NCI-H187 (cell line): ENCODE measurements at regions not wholly inside any gene's neighbourhood (a gene's known extent, or its start where the extent isn't known, plus 50 kb on each side); places are given as distances from the start of the nearest gene placed in this dataset.

Experiments
- DNase-seq, 2 experiments: peaks; one replicate each; lab custom pipeline; 2025; lab: John Stamatoyannopoulos, UW

DNA sequence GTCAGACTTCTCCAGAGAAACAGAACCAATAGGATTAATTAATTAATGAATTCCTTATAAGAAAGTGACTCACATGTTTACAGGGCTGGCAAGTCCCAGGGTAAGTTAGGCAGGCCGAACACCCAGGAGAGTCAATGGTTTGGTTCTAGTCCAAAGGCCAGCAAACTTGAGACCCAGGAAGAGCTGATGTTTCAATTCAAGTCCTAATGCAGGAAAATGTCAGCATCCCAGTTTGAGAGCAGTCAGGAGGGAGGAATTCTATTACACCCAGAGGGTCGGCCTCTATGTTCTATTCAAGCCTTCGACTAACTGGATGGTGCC is 466.0 kb downstream of the INSC start:
- DNase-seq = no peak

DNA sequence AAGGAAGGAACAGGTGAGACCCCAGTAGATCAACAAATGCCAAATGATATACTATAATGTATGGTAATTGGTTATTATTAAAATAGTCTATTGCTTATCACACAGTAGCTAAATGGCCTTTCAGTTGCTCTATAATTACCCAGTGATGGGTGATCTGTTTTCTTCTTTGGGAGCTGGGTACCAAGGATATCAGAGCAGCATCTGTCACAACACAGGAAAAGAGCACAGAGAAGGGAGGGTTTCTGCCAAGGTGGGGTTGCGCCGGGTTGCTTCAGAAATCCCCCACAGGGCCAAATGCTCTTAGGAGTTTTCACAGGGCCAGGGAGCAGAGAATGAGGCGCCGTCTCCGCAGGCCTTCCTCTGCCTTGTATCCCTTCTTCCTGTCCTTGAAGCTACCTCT is 469.4 kb downstream of the INSC start:
- DNase-seq = no peak

DNA sequence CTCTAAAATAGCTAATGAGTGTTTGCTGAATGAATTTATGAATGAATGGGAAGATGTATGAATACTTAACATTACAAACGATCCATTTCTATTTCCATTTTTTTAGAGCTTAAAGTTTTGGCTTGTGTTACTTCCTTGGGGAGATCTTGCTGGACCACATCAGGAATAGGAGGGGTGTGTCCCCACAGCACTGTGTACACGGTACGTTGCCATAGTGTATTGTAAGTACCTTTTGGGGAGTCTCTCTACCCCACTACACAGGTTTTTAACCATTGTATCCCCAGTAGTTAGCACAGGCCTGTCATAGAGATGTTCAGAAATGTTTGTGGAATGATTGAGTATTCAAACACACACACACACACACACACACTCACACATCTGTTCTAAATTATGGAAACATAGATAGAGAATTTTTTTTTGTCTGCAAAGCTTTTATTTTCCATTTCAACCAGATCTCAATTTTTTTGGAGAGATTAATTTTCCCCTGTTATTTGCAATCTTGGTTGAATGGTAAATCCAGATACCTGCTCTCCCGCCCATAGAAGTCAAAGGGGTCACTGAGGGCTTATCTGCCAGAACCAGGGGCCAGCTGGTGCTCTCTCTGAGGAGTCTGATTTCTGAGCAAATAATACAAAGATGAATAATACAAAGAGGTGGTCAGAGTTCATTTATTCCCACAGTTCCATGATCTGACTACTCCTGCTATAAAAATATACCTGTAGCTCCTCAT is 471.0 kb downstream of the INSC start:
- DNase-seq = no peak

DNA sequence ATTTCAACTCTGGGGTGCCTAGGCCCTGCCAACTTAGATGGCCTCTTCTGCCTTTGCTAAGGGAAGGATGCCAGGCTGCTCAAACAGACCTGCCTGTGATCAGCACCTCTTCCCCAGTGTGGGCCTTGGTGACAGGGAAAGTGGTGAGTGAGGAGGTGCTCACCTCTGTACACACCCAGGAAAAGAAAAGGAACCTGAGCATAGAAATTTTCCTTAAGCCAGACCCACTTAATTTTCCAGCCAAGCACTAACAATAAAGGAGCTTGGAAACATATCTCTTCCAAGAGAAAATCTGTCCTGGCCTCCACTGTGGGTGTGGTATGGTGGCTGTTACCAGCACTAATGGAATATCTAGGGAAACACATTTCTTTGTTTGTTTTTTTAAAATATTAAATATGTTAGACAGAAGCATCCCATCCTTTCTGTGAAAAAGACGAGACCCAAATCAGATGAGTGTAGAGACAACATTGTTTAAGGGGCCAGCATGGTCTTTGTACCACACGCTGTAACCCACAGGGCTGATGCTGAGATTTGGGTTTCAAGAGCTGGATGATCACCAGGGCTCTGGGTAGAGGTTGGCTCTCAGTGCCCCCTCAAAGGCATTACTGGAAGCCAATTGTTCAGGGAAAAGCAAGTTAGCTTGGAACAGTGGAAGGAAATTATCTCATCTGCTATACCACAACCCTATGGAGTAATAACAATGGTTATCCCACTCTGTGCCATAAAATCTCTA is 472.2 kb downstream of the INSC start:
- DNase-seq = no peak

DNA sequence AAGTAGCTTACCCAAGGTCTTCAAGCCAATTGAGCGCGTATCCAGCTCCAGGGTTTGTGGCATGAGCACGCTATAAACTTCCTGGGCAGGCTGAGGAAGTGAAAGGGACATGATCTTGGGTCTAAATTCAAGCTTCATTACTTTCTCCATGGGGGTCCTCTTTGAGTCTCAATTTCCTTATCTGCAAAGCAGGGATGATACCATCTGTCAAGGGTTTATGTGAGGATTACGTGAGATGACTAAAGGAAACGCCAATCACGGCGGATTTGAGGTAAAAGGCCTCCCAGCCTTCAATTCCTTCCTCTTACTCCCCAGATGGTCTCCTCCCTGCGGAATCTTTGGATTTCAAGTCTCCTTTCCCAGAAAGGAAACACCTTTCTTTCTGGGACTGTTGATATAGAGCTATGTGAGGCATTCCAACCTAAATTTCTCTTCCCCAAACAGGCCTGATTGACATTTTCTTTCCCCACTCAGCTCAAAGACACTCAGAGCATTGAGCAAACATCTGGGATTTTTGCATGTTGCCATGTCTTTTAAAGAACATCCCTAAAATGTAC is 474.4 kb downstream of the INSC start:
- no peak for DNase-seq

DNA sequence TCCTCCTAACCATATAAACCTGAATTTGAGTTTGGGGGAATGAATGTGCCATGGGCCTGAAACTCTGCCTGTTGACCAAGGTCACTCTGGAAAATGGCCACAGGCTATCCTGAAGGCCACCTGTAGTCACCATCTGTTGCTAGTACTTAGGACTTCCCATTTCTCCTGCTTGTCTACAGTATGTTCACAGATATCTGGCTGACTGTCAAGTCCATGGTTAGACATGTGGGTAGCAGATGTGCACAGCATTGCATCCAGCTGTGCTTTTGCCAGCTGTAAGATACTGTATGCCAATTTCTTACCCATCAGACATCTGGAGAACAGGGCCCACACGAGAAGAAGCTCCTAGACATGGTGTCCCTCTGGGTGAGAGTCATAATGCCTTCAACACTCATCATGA is 475.4 kb downstream of the INSC start:
- no peak for DNase-seq

DNA sequence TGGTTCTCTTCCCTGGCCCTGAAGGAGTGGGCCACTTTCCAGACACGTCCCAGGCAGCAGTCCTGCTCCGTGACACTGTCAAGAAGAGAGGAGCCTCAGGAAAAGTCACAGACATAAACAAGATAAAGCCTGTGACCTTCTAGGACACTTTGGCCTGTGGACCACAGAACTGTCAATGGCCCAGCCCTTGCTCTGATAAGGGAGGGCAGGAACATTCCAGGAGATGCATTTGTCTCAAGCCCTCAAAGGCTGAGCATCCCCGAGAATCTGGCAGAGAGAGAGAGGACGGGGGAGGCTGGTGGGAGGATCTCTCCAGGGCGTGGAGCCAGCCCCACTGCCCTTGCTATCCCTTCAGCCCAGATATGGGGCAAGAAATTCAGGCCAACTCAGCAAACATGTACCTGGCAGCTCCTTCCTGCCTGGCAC is 476.4 kb downstream of the INSC start:
- DNase-seq = no peak

DNA sequence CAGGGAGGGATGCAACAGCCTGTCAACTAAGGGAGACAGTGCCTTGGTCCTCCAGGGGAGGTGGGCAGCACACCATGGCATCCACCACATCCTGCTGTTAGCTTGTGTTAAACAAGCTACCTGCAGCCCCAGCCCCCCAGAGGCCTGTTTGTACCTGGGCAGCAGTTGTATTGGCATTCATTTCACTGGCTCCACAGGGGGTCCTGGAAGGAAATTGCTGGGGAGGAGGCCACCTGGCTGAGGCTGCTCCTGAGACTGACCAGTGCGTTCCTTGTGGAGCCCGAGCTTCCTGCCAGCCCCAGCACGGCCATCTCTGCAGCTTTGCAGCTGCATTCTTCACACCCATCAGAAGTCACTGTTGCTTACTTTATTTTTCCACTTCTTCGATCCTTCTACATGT is 479.9 kb downstream of the INSC start:
- no peak for DNase-seq

DNA sequence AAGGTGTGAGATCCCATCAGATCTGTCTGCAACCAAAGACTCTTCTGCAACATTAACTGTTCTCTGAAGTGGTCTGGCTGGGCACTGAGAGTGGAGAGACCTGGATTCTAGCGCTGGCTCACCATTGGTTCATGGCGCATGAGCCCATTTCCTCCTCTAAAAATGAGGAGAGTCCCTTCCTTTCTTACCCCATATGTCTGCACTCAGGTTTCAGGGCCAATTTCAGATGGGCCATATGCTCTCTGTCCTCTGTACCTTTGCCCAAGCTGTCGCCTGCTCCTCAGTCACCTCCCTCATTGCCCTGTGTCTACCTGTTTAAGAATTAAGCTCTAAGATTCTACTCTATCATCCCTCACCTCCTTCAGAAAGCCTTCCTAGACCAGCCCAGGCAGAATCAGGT is 484.7 kb downstream of the INSC start:
- DNase-seq = no peak

DNA sequence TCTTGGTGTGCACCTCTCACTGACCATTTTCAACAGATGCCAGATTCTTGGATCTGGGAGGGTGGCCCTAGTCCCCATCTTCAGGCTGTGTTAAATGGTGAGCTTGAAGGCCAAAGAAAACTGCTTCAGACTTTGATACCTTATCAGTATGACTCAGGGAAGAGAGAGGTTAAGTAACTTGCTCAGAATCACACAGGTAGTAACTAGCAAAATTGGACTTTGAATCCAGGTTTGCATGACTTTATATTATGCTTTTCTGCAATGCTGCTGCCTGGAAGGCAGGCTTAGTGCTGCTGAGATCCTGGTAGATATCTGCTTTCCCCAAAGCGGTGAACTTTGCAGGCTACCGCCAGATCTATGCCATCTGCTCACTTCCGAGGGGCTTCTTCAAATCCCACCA is 487.3 kb downstream of the INSC start:
- no peak for DNase-seq

DNA sequence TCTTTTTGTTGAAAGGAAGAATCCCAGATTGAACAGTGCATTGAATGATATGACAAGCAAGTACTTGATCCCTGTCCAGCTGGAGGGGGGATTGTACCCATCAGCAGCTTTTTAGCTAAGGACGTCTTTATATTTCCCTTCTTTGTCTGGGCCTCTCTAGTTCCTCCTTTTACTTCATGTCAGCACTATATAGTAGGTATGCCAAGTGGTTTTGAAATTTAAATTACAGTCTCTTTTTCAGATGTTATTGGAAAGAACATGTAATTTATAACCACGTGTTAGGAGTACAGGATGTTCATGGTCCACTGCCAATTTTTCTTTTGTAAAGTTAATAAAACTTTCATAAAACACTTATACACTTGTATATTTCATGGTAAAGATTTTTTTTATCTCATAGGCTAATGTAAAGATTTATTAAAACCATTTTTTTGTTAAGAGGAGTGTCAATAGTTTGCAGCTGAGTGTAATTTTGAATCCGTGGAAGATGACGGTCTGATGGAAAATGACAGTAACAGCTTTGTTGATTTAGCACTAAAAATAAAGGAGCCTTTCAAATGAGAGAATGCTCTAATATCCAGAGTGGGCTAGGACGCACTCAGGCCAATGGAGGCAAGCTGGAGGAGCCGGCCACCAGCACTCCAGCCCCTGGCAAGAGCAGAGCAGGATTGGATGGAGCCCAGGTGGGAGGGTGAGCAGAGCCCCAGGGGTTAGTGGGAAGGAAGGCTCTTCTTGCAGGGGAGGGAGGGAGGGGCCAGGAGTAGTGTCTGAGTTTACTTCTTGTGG is 488.3 kb downstream of the INSC start:
- no peak for DNase-seq

DNA sequence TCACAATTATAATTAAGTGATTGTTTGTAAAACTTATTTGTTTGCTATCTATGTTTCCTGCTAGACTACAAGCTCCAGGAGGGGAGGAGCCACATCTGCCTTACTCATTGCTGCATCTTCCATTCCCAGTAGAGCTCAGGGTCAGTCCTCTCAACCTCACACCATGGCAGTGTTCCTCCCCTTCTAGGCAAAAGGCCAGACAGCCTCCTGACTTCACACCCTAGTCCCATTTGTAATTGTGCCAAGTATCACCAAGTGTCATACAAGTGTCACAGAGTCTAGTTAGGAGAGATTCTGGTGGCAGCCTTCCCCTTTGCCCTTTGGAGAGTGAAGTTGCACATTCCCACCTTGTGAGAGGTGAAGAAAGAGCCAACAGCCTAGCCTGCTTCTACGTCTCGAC is 490.4 kb downstream of the INSC start:
- DNase-seq = no peak

DNA sequence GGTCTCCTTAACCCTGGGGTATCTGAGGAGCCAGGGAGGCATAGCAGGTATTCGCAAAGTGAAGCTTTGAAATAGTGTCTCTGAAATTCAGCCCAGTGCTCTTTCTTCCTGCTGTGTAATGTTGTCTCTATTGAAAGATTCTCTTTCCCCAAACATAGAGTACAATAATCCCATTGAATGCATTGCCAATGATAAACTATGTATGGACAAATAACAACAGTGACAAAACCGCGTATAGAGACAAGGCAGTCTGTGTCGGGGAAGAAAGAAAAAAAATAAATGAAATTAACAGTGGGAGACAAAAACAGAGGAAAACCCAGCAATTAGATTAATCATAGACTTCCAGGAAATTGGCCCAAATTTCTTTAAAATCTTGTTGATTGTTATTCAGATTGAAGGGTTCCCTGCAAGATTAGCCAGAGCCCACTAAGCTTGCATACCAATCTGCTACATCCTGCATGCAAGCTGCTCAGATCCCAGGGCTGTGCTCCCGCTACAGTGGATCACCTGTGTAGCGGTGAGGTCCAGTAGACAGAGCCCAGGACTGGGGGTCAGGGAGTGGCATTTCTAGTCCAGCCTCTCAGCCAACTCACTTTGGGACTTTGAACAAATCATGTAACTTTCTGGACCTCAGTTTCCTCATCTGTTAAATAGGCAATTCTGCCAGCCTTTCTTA is 492.8 kb downstream of the INSC start:
- no peak for DNase-seq

DNA sequence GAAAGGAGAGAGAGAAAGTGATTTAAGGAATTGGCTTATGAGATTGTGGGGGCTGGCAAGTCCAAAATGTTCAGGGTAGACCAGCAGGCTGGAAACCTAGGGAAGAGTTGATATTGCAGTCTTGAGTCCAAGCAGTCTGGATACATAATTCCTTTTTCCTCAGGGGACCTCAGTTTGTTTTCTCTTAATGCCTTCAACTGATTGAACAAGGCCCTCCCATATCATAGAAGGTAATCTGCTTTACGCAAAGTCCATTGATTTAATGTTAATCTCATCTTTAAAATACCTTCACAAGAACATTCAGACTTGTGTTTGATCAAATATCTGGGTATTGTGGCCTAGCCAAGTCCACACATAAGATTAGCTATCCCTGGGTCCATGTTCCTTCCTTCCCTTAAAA is 494.7 kb downstream of the INSC start:
- DNase-seq = no peak

DNA sequence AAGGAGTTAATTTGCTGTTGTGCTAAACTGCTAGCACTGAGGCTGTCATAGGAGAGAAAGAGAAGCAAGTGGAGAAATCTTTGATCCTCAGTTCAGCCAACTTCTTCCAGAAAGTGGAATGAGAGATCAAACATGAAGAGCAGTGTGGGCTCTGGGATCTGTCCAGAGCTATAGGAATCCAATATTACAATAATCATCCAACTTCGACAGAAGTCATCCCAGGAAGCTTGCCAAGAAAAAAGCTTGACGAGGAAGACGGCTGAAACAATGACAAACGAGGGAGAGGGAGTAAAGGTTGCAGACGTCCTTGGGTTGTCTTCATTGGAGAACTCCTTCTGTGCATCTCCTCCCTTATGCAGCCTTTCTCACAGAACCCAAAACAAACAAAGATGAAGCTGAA is 496.2 kb downstream of the INSC start:
- DNase-seq = no peak

DNA sequence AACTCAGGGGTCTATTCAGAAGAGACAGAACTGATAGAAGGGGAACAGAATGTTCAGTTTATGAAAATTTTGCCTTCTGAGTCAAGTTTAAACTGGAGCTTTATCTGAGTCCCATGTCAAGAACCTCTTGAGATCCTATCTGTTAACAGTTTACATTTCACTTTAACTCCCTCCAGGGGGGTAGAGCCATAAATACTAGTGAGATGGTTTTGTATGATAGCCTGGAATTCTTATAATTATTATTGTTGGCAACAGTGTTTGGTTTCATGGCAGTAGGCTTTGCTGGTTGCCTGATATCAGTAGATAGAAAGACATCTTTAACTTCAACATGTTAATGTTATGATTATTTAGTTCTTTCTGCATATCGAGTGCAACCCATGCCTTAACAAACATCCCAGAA is 498.5 kb downstream of the INSC start:
- no peak for DNase-seq

DNA sequence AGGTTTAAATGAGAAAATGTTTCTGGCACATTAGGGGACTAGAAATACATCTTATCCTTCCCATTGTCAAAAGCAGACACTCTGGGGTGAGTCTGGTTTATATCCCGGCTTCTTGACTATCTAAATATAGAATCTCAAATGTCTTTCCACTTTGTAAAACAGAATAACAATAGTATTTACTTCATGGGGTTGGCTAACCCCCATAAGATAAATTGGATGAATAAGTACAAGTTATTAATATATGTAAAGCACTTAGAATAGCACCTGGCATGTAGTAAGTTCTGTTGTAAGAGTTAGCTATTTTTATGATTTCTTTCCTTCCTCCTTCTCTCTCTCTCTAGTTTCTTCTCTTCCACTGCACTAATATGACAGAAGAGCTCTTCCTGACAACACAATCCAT is 499.1 kb downstream of the INSC start:
- no peak for DNase-seq

DNA sequence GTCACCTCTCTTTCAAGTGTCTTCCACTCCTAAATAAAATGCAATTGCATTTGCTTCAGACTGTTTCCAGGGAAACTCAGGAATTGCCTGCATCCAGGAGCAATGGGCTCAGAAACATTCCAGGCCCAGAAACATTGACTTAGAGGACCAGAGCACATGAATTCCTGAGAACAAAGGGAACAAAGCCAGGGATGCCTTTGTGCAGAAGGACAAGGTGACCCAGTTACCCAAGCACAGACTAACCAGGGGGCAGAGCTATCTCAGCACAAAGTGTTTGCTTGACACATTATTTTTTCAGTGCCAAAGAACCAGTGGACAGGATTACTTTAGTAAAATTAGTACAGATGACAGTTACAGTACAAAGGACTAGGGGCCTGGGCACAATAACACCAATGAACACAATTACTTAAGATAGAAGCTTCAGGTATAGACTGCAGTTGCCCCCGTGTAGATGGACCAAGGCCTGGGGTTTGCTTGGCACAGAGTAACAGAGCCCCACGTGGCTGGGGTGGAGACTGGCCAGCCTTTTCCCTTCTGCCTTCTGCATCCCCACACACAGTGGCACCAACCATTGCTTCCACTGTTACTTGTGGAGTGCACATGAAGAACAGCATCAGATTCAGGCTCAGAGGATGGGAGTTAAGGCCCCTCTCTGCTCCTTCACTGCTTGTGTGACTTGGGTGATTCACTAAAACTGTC is 500.8 kb downstream of the INSC start:
- DNase-seq = no peak

DNA sequence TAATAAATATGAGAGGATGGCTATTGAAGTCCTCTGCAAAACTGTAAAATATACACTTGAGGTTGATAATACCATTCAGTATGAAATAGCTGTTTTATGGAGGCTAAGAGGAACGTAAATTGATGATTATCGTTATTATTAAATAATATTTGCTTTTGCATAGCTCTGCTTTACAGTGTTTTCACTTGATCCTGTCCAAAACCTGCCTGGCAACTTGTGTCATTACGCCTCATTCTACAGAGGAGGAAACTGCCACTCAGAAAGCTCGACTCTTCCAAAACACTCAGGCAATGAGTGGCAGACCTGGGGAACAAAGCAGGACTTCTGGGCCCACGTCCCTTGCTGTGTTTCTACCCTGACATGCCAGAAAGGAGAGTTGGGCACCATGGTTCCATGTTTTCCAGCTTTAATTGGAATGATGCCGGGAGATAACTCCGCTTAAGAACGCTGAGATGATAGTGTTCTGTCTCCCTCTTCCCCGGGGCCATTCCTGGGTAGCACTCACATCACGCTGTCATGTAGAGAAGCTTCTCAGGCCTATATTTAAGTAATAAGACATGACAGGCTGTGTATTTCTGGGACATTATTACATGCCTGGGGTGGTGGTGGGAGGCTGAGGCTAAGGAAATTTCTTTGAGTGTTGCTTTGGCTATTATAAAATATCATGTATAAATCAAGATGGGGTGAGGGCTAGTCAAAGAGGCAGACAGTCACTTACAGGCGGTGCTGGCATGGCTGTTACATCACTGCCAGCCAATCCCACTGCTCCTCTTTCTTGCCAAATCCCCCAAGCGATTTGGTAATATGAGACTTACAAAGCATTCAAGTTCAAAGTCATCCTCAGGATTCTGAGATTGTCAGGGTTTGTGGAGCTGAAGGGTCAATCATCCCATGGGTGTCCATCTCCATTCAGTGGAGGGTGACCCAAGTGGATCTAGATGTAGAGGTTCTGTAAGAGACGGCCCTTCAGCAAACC is 501.7 kb downstream of the INSC start:
- no peak for DNase-seq

DNA sequence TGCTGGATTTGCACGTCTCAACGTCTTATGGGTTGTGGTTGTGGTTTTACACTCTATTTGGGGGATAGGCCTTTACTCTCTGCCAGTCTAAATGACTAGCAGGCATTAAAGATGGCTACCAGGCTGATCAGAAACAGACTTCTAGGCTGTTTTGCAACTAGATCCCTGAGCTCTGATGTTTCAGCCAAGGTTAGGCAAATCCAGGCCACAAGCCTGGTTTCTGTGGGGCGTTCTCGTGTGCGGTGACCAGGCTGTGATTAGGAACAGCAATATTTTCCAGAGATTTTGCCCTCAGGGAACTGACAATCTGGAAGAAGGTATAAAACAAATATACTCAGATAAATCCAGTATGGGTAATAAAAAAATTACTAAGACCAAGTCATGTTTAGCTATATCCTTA is 502.4 kb downstream of the INSC start:
- DNase-seq = no peak
